ENCODE measurements at regions not wholly inside any gene's neighbourhood (a gene's known extent, or its start where the extent isn't known, plus 50 kb on each side); places are given as distances from the start of the nearest gene placed in this dataset.
"Not testable (repeated sequence)": the region's sequence is repeated elsewhere in the genome, so short reads cannot be mapped to it uniquely, and the experiment has no call there.

- no peak for TF ChIP-seq CTCF (conservative IDR thresholded peaks at IDR 0.05)
- no peak overlapping the region for H2BK120ac ChIP-seq (ENCODE audit: low read depth, low read length, poor library complexity, severe bottlenecking)
- no peak overlapping the region for H2BK20ac ChIP-seq (ENCODE audit: low read depth, low read length, poor library complexity, severe bottlenecking)
- no peak overlapping the region for H3K4me3 Mint-ChIP-seq
- no peaks in the 10 kb centered on the region for H4K20me1 ChIP-seq (ENCODE audit: control insufficient read depth, insufficient read depth, insufficient read length)
- H4K8ac ChIP-seq (replicated peaks; ENCODE audit: insufficient read length, low read depth, low read length), result no peak overlapping the region
- no peak overlapping the region for H2BK12ac ChIP-seq (ENCODE audit: insufficient read length, low read depth, low read length)
- H3K9ac ChIP-seq (ENCODE audit: extremely low read depth, insufficient read length, low read length), result no peak overlapping the region
- H3K4me1 ChIP-seq (ENCODE audit: insufficient read depth, low read length), result no peaks in the 10 kb centered on the region
- no peak overlapping the region for H2BK5ac ChIP-seq (ENCODE audit: insufficient read length, low read length)
- H3K79me2 ChIP-seq (ENCODE audit: insufficient read depth, low read length), result no peaks in the 10 kb centered on the region
- H3K79me1 ChIP-seq (ENCODE audit: insufficient read depth, low read depth, low read length, poor library complexity, severe bottlenecking), result no peaks in the 10 kb centered on the region
- H3T11ph ChIP-seq (ENCODE audit: low read length), result no peak overlapping the region
- peaks cover 0 to 5% of the 10 kb centered on the region in 2 experiments; a peak in 1 of 5 replicates for H3K9me3 Mint-ChIP-seq
- no peaks in the 10 kb centered on the region for H3K27me3 ChIP-seq (ENCODE audit: insufficient read depth, low read length)
- H3K4me2 ChIP-seq (ENCODE audit: insufficient read depth, insufficient read length, low read length), result no peak overlapping the region
- H3K4me1 Mint-ChIP-seq, result no peaks in the 10 kb centered on the region
- no peak overlapping the region for H3K27ac ChIP-seq (ENCODE audit: insufficient read length, low read depth, low read length)
- no peak overlapping the region for H2BK15ac ChIP-seq (ENCODE audit: low read depth, low read length)
- no CpG with 5 or more reads among the region's 1 CpG for WGBS (ENCODE audit: extremely low coverage, insufficient read length, low lambda C conversion rate)
- no peak for DNase-seq
- H3K56ac ChIP-seq (ENCODE audit: insufficient read length, low read depth, low read length), result no peak overlapping the region
- no peak overlapping the region for H3K23ac ChIP-seq (ENCODE audit: insufficient read length, low read depth, low read length)
- no peak overlapping the region for H2AK5ac ChIP-seq (ENCODE audit: insufficient read length, low read length)
- no peaks in the 10 kb centered on the region; a peak in 2 of 7 replicates for H3K36me3 Mint-ChIP-seq (ENCODE audit: insufficient read depth in 1 of 3, low read depth in 3 of 3)
- no peak overlapping the region for H2AFZ ChIP-seq (ENCODE audit: low read length)
- no peaks in the 10 kb centered on the region for H3K27me3 Mint-ChIP-seq (ENCODE audit: low read depth)
- no peaks in the 10 kb centered on the region for H3K9me3 ChIP-seq (ENCODE audit: control insufficient read depth, low read depth, low read length)
- H3K18ac ChIP-seq (ENCODE audit: insufficient read length, low read depth, low read length), result no peak overlapping the region
- no peaks in the 10 kb centered on the region for H3K23me2 ChIP-seq (ENCODE audit: insufficient read length, low read depth, low read length, poor library complexity, severe bottlenecking)
- no peak overlapping the region for H4K5ac ChIP-seq (ENCODE audit: insufficient read length, low read depth, low read length)
- H3K27ac Mint-ChIP-seq, result no peak overlapping the region
- H3K4ac ChIP-seq (ENCODE audit: low read depth, low read length), result no peak overlapping the region
- no peak overlapping the region for H4K91ac ChIP-seq (ENCODE audit: insufficient read length, low read depth, low read length)
- H3K14ac ChIP-seq (ENCODE audit: insufficient read depth, low read length), result no peak overlapping the region
These were observed 122.8 kb upstream of the HSF2 start for GRCh38 chr6:122276637-122277036.

GRCh38 chr6:122280105-122281021, 119.1 kb upstream of the HSF2 start:
- H4K20me1 ChIP-seq (ENCODE audit: control insufficient read depth, insufficient read depth, insufficient read length); H3K27ac Mint-ChIP-seq; H3K4me1 Mint-ChIP-seq; H3K23ac ChIP-seq (ENCODE audit: insufficient read length, low read depth, low read length); H3K27me3 ChIP-seq (ENCODE audit: insufficient read depth, low read length); H3K23me2 ChIP-seq (ENCODE audit: insufficient read length, low read depth, low read length, poor library complexity, severe bottlenecking); H3K9me3 ChIP-seq (ENCODE audit: control insufficient read depth, low read depth, low read length); H3K79me1 ChIP-seq (ENCODE audit: insufficient read depth, low read depth, low read length, poor library complexity, severe bottlenecking); H3K56ac ChIP-seq (ENCODE audit: insufficient read length, low read depth, low read length); H4K91ac ChIP-seq (ENCODE audit: insufficient read length, low read depth, low read length); H3K27me3 Mint-ChIP-seq (ENCODE audit: low read depth); H3K9me3 Mint-ChIP-seq; H3K4me1 ChIP-seq (ENCODE audit: insufficient read depth, low read length); H3K14ac ChIP-seq (ENCODE audit: insufficient read depth, low read length); H3K4me3 Mint-ChIP-seq; H3K79me2 ChIP-seq (ENCODE audit: insufficient read depth, low read length); H3K18ac ChIP-seq (ENCODE audit: insufficient read length, low read depth, low read length); H2BK20ac ChIP-seq (ENCODE audit: low read depth, low read length, poor library complexity, severe bottlenecking); H2AK5ac ChIP-seq (ENCODE audit: insufficient read length, low read length); H2AFZ ChIP-seq (ENCODE audit: low read length); H4K8ac ChIP-seq (replicated peaks; ENCODE audit: insufficient read length, low read depth, low read length); H3K36me3 Mint-ChIP-seq (ENCODE audit: insufficient read depth in 1 of 3, low read depth in 3 of 3); DNase-seq; H4K5ac ChIP-seq (ENCODE audit: insufficient read length, low read depth, low read length); H3T11ph ChIP-seq (ENCODE audit: low read length); H3K4ac ChIP-seq (ENCODE audit: low read depth, low read length); H3K4me2 ChIP-seq (ENCODE audit: insufficient read depth, insufficient read length, low read length); H2BK120ac ChIP-seq (ENCODE audit: low read depth, low read length, poor library complexity, severe bottlenecking); H3K27ac ChIP-seq (ENCODE audit: insufficient read length, low read depth, low read length); H2BK15ac ChIP-seq (ENCODE audit: low read depth, low read length); H3K9ac ChIP-seq (ENCODE audit: extremely low read depth, insufficient read length, low read length); H2BK12ac ChIP-seq (ENCODE audit: insufficient read length, low read depth, low read length); H2BK5ac ChIP-seq (ENCODE audit: insufficient read length, low read length): not testable (repeated sequence)
- no CpG with 5 or more reads among the region's 52 CpGs for WGBS (ENCODE audit: extremely low coverage, insufficient read length, low lambda C conversion rate)

All from H9 (cell line).